H7 (cell line): ENCODE measurements at regions not wholly inside any gene's neighbourhood (a gene's known extent, or its start where the extent isn't known, plus 50 kb on each side); places are given as distances from the start of the nearest gene placed in this dataset.
"Not testable (repeated sequence)": the region's sequence is repeated elsewhere in the genome, so short reads cannot be mapped to it uniquely, and the experiment has no call there.

Experiments
- DNase-seq: peaks from one replicate; pipeline ENCODE4 v3.0.0; 2012
- H3K27me3 ChIP-seq: 2 replicates; pipeline ENCODE4 v1.6.0; 2011; ENCODE audit warnings: mild to moderate bottlenecking, low read length; ENCODE audit not compliant: control insufficient read depth, insufficient read depth
- H3K36me3 ChIP-seq: replicated peaks from 2 replicates; pipeline ENCODE4 v1.5.1; 2011; ENCODE audit warnings: low read length; ENCODE audit not compliant: control insufficient read depth, insufficient read depth
- H3K4me3 ChIP-seq: 2 replicates; pipeline ENCODE4 v1.5.1; 2011; ENCODE audit warnings: low read depth, mild to moderate bottlenecking, control low read depth, low read length, moderate library complexity; ENCODE audit not compliant: insufficient read depth

DNA sequence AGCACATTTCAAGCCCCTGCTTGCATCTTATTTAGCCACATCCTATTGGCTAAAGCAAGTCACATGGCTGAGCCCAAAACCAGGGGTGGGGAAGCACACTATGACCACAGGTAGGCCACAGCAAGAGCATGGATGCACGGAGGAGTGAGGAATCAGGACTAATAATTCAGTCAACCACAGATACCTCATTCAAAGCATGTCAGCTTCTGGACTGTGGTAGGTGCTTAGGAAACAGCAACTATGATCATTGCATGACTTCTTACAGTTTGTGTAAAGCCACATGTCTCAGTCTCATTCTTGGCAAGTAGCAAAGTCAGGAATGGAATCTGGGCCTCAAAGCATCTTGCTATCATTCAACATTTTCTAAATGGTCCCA, 79.0 kb upstream of the EMX2 start:
- H3K4me3 ChIP-seq, result no peak overlapping the region
- no peaks in the 10 kb centered on the region for H3K27me3 ChIP-seq
- DNase-seq, result no peak

DNA sequence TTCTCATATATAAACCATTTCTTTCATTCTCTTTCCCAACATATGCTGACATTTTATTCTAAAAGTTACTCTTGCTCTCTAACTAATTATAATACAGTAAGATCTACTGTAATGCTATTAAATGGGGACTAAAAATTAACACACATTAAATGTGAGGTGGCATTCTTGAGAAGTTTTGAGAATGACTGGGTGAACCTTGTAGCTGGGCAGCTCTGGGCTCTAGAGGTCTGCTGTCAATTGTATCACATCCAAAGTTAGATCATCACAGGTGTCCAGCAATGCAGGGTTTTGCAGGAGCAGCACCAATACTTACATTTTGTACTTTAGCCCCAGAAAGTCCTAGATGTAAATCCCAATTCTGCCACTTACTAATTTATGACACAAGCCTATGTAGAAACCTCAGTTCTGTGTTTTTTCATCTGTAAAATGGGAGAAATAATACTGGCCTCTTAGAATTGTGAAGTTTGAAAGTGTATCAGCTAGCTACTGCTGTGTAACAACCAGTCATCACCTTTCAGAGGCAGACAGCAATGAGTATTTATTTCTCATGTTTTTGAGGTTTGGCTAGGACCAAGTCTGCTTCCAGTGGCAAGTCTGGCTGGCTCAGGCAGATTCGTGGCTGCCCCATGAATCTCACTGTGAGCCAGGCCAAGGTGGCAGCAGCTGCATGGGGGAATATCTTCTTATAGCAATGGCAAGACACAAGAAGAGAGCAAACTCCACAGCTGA, 79.6 kb upstream of the EMX2 start:
- no peak for DNase-seq
- H3K36me3 ChIP-seq, result no peaks in the 10 kb centered on the region
- H3K27me3 ChIP-seq, result no peaks in the 10 kb centered on the region
- H3K4me3 ChIP-seq, result no peak overlapping the region

More for the DNA sequence above, 79.0 kb upstream of the EMX2 start:
- no peaks in the 10 kb centered on the region for H3K36me3 ChIP-seq

DNA sequence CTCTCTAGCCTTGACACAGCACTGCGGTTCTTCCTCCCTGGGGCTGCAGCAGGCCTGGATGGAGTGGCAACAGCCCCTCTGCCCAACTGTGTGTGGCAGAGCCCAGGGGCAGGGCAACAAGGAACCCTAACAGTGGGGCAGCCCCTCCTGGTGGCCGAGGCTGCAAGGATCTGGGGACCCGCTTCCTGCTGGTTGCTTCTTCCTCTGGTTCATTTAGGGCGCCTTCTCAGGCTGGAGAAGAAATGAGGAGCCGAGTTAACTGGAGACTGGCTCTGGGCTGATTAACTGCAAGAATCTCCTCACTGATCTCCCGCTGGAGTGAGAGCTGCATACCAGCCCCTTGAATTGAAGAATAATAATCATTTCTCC, 80.1 kb upstream of the EMX2 start:
- DNase-seq, result peak; percentile 83

DNA sequence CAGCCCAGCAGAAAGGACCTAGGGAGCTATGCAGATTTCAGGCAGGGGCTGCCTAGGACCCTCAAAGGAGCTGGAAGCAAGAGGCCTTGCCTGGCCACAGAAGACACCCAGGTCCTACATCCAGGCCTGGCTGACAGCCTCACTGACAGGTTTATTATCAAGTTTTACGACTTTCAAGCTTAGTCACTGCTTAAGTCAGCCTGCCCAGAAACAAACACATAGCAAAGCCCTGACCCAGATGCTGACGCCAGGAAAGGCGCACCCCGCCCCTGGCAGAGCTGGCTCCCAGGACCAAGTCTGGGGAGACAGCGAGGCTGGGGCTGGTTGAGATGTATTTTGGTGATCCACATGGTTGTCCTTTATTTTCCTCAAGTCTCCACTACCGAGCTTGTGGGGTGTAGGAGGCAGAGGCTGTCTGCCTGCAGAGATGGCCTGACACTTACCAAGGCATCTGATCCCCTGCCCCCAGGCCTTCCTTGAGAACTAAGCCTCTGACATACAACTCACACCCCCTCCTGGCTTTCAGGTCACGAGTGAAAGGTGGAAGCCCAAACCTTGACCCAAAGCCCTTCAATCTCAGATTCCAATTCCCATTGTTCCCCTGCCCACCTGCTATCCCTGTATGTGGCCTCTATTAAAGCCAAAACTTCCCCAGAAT, 80.7 kb upstream of the EMX2 start:
- Histone ChIP-seq H3K4me3 (no peak overlapping the region), H3K27me3 (no peaks in the 10 kb centered on the region), H3K36me3 (no peaks in the 10 kb centered on the region)
- no peak for DNase-seq

More for the DNA sequence above, 80.1 kb upstream of the EMX2 start:
- Histone ChIP-seq H3K27me3 (no peaks in the 10 kb centered on the region), H3K4me3 (no peak overlapping the region), H3K36me3 (no peaks in the 10 kb centered on the region)

DNA sequence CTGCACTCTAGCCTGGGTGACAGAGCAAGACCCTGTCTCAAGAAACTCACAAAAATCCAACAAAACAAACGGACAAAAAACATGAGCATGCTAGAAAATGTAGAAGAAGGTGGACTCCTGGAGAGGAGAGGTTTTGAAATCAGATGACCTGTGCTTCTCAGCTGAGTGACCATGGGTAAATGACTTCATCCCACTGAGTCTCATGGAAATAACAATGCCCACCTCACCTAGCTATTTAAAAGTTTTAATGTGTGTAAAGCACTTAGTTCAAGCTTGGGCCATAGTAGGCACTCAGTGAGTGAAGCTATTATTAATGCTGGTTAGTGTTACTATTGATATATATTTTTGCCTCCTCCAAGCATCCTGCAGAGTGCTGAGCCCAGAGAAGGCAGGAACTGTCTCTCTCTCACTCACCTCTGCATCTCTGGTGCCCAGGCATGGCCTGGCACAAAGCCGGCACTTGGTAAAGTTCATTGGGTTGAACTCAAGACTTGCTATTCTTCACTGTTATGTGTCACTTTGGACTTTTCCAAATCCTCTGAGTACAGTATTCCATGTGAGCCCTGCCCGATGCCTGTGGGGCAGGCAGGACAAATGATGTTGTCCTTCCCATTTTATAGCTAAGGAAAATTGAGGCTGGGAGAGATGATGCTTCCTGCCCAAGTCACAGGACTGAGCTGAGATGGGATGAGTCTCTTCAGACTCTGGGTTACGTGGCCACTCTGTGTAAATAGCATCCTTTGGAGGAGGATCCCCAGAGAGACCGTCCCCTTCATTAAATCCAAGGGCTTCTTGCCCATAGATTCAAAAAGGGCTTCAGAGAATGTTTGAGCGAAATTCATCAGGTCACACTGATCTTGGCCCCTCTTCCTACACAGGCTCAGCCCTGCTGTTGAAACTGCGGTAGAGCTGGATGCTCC, 81.4 kb upstream of the EMX2 start:
- no peak for DNase-seq
- Histone ChIP-seq H3K27me3 (no peaks in the 10 kb centered on the region), H3K4me3 (no peak overlapping the region), H3K36me3 (no peaks in the 10 kb centered on the region)

DNA sequence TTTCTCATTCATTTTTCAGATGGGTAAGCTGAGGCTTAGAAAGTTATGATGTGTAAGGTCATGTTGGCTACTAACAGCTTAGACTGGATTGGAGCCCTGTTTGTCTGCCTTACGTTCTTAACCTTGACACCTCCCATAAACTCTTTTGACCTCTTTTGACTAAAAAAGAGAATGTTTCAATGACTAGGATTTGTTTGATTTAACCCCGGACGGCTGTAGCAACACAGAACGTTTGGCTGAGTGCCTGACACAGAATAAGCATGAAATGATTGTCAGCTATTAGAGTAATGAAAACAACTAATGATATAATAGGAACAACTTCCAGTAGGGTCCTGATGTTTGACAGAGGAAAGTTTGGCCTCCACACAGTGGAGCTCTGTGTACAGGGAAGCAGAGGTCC, 83.3 kb upstream of the PDZD8 start:
- H3K4me3 ChIP-seq, result no peak overlapping the region
- H3K27me3 ChIP-seq, result no peaks in the 10 kb centered on the region
- no peak for DNase-seq
- H3K36me3 ChIP-seq, result no peaks in the 10 kb centered on the region

DNA sequence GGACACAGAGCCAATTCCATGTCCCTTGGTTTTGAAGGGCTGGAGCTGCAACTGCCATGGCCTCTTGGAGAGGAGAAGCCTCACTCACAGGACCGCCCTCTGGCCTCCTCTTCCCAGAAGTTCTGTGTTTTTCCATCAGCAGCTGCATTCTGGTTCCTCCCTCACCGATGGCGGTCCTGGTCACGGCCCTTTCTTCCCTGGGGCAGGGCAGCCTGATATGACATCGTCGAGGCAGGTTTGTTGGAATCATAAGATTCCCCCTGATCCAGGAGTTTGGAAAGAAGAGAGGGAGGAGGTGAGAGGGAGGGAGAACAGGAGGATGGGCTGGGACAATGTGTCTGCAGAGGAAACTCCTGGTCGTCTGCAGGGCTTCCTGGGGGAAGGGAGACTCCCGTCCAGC, 82.7 kb upstream of the PDZD8 start:
- H3K27me3 ChIP-seq, result no peaks in the 10 kb centered on the region
- H3K4me3 ChIP-seq, result no peak overlapping the region
- H3K36me3 ChIP-seq, result no peaks in the 10 kb centered on the region
- no peak for DNase-seq

DNA sequence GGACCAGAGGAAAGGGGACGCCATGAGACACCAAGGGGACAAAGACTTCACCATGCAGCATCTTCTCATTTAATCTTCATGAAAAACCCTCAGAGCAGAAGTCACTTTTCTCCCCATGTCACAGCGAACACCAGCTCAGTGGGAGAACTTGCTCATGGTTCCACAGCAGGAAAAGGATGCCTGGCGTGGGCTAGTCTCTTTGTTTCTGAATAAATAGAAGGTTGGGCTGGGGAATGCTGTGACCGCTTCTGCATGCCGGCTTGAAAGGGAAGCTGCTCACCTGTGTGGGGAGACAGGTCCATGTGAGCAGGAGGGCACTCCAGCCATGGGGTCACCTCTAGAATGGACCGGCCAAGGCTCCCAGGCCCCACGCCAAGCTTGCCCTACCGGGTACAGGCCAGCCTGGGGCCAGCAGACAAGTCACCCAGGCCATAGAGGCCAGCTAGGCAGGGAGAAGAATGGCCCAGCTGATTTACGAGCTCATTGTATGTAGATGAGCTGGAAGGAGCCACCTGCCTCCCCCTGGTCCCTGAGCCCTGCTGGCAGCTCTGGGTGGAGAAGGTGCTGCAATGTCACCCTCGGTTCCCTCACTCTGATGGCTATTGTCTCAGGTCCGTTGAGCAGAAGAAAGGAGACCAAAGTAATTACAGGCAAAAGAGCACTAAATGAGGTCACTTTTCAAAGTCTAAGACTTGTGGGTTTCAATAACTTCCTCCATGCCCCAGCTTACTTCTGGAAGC, 82.0 kb upstream of the PDZD8 start:
- no peak for DNase-seq

DNA sequence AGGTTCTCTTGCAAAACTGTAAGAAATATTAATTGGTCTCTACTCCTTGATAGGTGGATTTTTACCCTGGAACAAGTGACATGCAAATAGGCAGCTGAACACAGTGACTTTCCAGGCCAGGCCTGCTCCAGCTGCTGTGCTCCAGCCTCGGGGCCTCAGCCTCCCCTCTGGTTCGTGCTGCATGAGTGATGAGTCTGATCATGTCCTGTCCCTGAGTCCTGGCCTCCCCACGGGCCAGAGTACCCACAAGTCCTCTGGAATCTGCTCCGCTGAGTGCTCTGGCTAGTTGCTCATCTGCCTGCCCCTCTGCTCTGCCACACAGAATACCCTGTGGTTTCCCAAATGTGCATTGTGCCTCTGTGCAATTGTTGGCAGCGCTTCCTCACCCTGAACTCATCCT, 80.1 kb upstream of the PDZD8 start:
- Histone ChIP-seq H3K36me3 (no peaks in the 10 kb centered on the region), H3K4me3 (no peak overlapping the region), H3K27me3 (no peaks in the 10 kb centered on the region)
- no peak for DNase-seq

More for the DNA sequence above, 82.0 kb upstream of the PDZD8 start:
- H3K36me3 ChIP-seq, result no peaks in the 10 kb centered on the region
- no peaks in the 10 kb centered on the region for H3K27me3 ChIP-seq
- no peak overlapping the region for H3K4me3 ChIP-seq

DNA sequence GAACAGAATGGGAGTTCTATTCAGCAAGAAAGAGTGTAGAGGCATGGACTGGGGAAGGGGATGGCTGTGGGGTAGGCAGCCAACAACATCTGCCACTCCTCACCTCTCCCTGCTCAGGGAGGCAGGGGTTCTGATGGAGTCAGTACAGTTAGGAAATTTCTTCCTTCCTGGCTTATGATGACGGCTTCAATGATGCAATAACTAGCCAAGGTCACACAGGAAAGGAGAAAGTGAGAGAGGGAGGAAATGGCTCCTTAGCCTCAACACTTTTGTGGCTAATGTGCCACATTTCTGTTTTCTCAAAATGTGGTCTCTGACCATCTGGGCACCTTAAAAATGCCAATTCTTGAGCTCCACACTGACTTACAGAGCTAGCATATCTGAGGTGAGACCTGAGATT, 79.3 kb upstream of the PDZD8 start:
- Histone ChIP-seq H3K27me3 (no peaks in the 10 kb centered on the region), H3K4me3 (no peak overlapping the region), H3K36me3 (no peaks in the 10 kb centered on the region)
- no peak for DNase-seq

DNA sequence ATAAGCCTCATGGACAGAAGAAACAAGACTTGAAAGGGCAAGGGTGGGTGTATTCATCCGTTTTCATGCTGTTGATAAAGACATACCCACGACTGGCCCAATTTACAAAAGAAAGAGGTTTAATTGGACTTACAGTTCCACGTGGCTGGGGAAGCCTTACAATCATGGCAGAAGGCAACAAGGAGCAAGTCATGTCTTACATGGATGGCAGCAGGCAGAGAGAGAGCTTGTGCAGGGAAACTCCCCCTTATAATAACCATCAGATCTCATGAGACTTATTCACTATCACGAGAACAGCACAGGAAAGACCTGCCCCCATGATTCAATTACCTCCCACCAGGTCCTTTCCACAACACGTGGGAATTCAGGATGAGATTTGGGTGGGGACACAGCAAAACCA, 78.2 kb upstream of the PDZD8 start:
- H3K27me3 ChIP-seq, H3K4me3 ChIP-seq, DNase-seq, H3K36me3 ChIP-seq: not testable (repeated sequence)

DNA sequence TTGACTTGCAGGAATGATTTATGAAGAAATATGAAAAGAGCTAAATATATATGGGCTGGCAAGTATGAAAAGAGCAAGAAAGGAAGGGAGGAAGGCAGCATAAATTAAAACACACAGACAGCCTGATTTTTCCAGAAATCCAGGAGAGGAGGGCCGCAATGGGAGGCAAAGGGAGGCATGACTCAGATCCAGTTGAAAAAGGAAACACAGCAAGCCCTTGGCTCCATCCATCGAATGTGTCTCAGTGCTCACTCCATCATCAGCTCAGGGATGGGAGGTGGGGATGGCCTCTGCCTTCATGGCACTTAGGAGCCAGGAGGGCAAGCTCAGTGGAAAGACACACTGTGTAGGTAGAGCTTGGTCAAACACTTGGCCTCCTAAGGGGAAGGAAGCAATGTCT, 75.7 kb upstream of the PDZD8 start:
- H3K27me3 ChIP-seq, result no peaks in the 10 kb centered on the region
- H3K36me3 ChIP-seq, result no peaks in the 10 kb centered on the region
- H3K4me3 ChIP-seq, result no peak overlapping the region
- DNase-seq, result no peak

DNA sequence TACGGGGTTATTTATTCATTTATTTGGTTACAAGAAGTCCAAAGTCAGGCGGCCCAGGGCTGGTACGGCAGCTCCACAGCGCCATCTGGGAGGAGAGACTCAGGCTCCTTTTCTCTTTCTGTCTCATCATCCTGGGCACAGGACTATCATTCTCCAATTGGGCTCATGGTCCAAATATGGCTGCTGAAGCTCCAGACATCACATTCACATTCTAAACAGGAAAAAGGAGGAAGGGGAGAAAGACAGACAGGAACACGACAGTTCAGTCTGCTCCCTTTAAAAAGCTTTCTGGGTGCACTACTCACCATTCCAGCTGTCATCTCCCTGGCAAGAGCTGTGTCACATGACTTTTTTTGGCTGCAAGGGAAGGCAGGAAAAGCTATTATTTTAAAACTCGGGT, 74.4 kb upstream of the PDZD8 start:
- DNase-seq, result peak; percentile 70
- no peaks in the 10 kb centered on the region for H3K27me3 ChIP-seq
- no peak overlapping the region for H3K4me3 ChIP-seq
- H3K36me3 ChIP-seq, result no peaks in the 10 kb centered on the region

DNA sequence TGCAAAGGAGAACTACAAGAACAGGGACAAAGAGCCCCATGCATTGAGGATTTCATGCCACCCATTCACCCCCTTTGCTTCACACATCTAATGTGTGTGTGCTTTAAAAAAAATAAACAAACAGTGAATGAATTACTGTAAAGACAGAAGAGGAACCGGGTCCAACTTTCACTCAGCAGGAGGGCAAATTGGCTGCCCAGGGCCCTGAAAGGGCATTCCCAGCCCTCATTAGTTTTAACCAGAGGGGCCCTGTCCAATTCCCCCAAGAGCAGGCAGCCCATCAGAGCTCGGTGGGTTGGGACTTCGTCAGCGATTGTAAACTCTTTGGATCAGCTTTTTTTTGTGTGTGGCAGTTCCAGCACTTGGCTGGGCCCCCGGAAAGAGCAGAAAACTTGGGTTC, 73.6 kb upstream of the PDZD8 start:
- Histone ChIP-seq H3K4me3 (no peak overlapping the region), H3K27me3 (no peaks in the 10 kb centered on the region), H3K36me3 (no peaks in the 10 kb centered on the region)
- no peak for DNase-seq
